Heart left ventricle (tissue), 16 donors: ENCODE measurements at regions not wholly inside any gene's neighbourhood (a gene's known extent, or its start where the extent isn't known, plus 50 kb on each side); places are given as distances from the start of the nearest gene placed in this dataset.

ENCODE experiments used
- ATAC-seq, 4 donors: fragments of 200-7000 bp; cut with Tn5 transposase; one replicate each; pipeline ENCODE4 v1.9.1; 2020 to 2022; ENCODE audit warnings: moderate library complexity in 4 of 4, mild to moderate bottlenecking in 3 of 4, moderate number of reproducible peaks in 1 of 4
- DNase-seq, 5 donors: peaks; one replicate each; pipeline ENCODE4 v3.0.0-alpha.2; 2020
- H3K27ac ChIP-seq, 12 donors: fragments of 200-600 bp; sonication (generic) in 4 of 12; one replicate each; pipeline versions ENCODE4 v1.5.0 to v1.8.0; 2016 to 2022; ENCODE audit warnings: mild to moderate bottlenecking in 2 of 12
- H3K27me3 ChIP-seq, 9 donors: fragments of 200-600 bp; sonication (generic) in 2 of 9; one replicate each; pipeline versions ENCODE4 v1.5.1 to v1.8.0; 2016 to 2022; ENCODE audit warnings: mild to moderate bottlenecking in 3 of 9
- H3K36me3 ChIP-seq, 9 donors: fragments of 200-600 bp; sonication (generic) in 2 of 9; one replicate each; pipeline versions ENCODE4 v1.5.0 to v1.8.0; 2018 to 2022; ENCODE audit warnings: mild to moderate bottlenecking in 2 of 9
- H3K4me1 ChIP-seq, 12 donors: fragments of 200-600 bp; sonication (generic) in 4 of 12; one replicate each; pipeline versions ENCODE4 v1.5.0 to v1.8.0; 2016 to 2022; ENCODE audit warnings: mild to moderate bottlenecking in 3 of 12
- H3K4me3 ChIP-seq, 12 donors: fragments of 200-600 bp; sonication (generic) in 4 of 12; one replicate each; pipeline versions ENCODE4 v1.5.0 to v1.8.0; 2017 to 2022; ENCODE audit warnings: mild to moderate bottlenecking in 9 of 12, moderate library complexity in 4 of 12
- H3K9me3 ChIP-seq, 12 donors: fragments of 200-600 bp; sonication (generic) in 4 of 12; one replicate each; pipeline versions ENCODE4 v1.5.0 to v1.8.0; 2016 to 2022; ENCODE audit warnings: mild to moderate bottlenecking in 1 of 12
- CTCF ChIP-seq, 12 donors: fragments of 200-600 bp; sonication (generic) in 4 of 12; IDR thresholded peaks; one replicate each; pipeline versions ENCODE4 v1.5.0 to v1.8.0; 2018 to 2022; ENCODE audit warnings: antibody characterized with exemption in 12 of 12, mild to moderate bottlenecking in 5 of 12
- POLR2A ChIP-seq, 2 donors: fragments of 450-650 bp; IDR thresholded peaks; one replicate each; pipeline ENCODE4 v1.6.1; 2017; ENCODE audit warnings: antibody characterized with exemption in 2 of 2, mild to moderate bottlenecking in 2 of 2, moderate library complexity in 2 of 2
- WGBS, 4 donors: extraction: QIAGEN DNeasy Blood & Tissue Kit in 2 of 4; methylation state at CpG; one replicate each; pipeline versions ENCODE4 v1.1.5 to v1.1.7; 2013 to 2018; 5-methylcytosine and 5-hydroxymethylcytosine counted together
- intact Hi-C, 10 donors: fragments of 100-400 bp; cut with DNase I; formaldehyde crosslinking; loops; one replicate each; pipeline versions ENCODE4 v1.11.1 to v1.14.2; 2022
- donor health status: ischemic (EF 13 %, LVEDD 7.1; RV severe dilation, severe dysfunction).
- donor health status: healthy with polysubstance abuse.
- donor health status: DM: no; HTN: yes; CAD: no.
- donor health status: DM: no; HTN: no; CAD: no.
- donor health status: ischemic (EF 25% LVEDD 6.9; RV normal size, moderate dysfunction).
- donor health status: ischemic (EF 25% LVEDD 5.7; RV mildly dilated, moderate dysfunction).
- donor health status: healthy.
- donor health status: DM: yes; HTN: yes; CAD: no.
- donor health status: ischemic (EF 35%, LVEDD 5.7; RV mildly dilated, moderate dysfunction).
- donor health status: nonischemic (EF 11% LVEDD 7.7; RV severe dilation, severe dysfunction).
- donor health status: DM: yes; HTN: yes; CAD: no.
- donor health status: PGD.
- donor health status: ischemic (EF 29% LVEDD 5.4; RV normal size, mild dysfunction).
- donor health status: nonischemic (EF 23%, LVEDD 6.1; RV moderate dilation, normal function).

DNA sequence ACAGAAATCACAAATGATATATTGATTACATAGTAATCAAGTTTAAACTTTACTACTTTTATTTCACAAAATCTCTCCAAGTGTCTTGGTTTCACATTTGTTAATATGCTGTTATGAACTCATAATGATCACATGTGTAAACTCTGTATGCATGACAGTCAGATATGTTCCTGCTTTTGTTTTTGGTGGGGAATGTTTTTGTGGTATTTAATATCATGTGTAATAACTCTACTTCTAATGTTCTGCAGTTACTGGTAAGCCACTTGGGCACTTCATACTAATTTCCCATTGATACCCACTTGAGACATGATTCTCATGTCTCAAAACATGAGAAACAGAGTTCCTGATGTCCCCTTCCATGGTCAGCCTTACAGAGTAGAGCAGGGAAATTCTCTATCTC, 109.1 kb upstream of the INHBA start:
- no peak overlapping the region for H3K4me3 ChIP-seq
- peaks cover 0 to 5% (median 0%) of the 10 kb centered on the region in 12 donors for H3K4me1 ChIP-seq
- TF ChIP-seq CTCF (IDR thresholded peaks at IDR 0.05) (no peak), POLR2A (IDR thresholded peaks at IDR 0.05) (no peak)
- no peaks in the 10 kb centered on the region for H3K9me3 ChIP-seq
- no peaks in the 10 kb centered on the region for H3K27me3 ChIP-seq
- no peak overlapping the region for H3K27ac ChIP-seq
- no peaks in the 10 kb centered on the region for H3K36me3 ChIP-seq
- intact Hi-C loops = no loop called here
- DNase-seq (no peak), ATAC-seq (no peak)

DNA sequence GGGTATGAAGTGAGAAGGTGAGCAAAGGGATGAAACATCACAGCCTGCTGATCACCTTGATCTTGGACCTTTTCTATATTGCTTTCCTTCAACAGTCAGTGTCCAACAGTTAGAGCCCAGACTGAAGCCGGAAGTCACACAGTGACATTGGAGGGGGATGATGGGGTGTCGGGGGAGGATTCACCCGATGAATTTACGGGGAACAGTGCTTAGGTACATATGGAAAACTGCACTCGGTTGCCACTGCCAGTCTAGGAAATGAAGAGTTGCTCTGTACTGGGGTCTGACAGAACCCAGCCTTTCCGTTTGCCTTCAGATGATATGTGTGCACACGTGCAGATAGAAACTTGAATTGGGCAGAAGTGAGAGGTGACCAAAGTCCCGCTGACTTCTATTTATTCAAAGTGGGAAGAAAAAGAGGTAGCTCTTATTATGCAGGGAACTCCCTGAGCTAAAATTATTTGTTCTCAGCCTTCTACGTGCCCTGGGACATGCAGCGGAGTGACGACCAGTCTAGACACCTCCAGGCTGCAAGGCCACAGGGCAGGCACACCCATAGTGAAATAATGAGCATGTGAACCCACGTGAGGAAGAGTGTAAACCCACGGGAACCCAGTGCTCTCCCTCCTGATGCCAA, 107.2 kb upstream of the INHBA start:
- 88 to 91% (median 89%) methylated on average over 13 of the region's 13 CpGs for WGBS, 4 donors
- no peak overlapping the region for H3K4me3 ChIP-seq
- DNase-seq (no peak), ATAC-seq (no peak)
- H3K9me3 ChIP-seq = peaks cover 0 to 4% (median 0%) of the 10 kb centered on the region in 12 donors
- TF ChIP-seq POLR2A (IDR thresholded peaks at IDR 0.05) = no peak
- TF ChIP-seq CTCF (IDR thresholded peaks at IDR 0.05) = no peak
- no peak overlapping the region for H3K27ac ChIP-seq
- H3K4me1 ChIP-seq = peaks cover 0 to 5% (median 0%) of the 10 kb centered on the region in 12 donors
- intact Hi-C loops = no loop called here
- no peaks in the 10 kb centered on the region for H3K36me3 ChIP-seq
- no peaks in the 10 kb centered on the region for H3K27me3 ChIP-seq

GRCh38 chr7:41809529-41809939, 106.6 kb upstream of the INHBA start:
- intact Hi-C loops = no loop called here
- Histone ChIP-seq H3K4me3 (no peak overlapping the region), H3K36me3 (no peaks in the 10 kb centered on the region), H3K27me3 (no peaks in the 10 kb centered on the region), H3K27ac (no peak overlapping the region), H3K9me3 (peaks cover 0 to 4% (median 0%) of the 10 kb centered on the region in 12 donors), H3K4me1 (peaks cover 0 to 5% (median 0%) of the 10 kb centered on the region in 12 donors)
- 42 to 60% (median 56%) methylated on average over 1 of the region's 1 CpG for WGBS, 4 donors
- TF ChIP-seq CTCF (IDR thresholded peaks at IDR 0.05) (no peak), POLR2A (IDR thresholded peaks at IDR 0.05) (no peak)
- ATAC-seq (no peak), DNase-seq (no peak)

GRCh38 chr7:41809116-41809515, 106.2 kb upstream of the INHBA start:
- intact Hi-C loops = no loop called here
- no peaks in the 10 kb centered on the region for H3K27me3 ChIP-seq
- WGBS, 4 donors = 85 to 91% (median 87%) methylated on average over 2 of the region's 2 CpGs
- H3K27ac ChIP-seq = no peak overlapping the region
- DNase-seq (no peak), ATAC-seq (no peak)
- H3K4me1 ChIP-seq = peaks cover 0 to 5% (median 0%) of the 10 kb centered on the region in 12 donors
- no peak for TF ChIP-seq CTCF (IDR thresholded peaks at IDR 0.05)
- TF ChIP-seq POLR2A (IDR thresholded peaks at IDR 0.05) = no peak
- no peaks in the 10 kb centered on the region for H3K36me3 ChIP-seq
- peaks cover 0 to 4% (median 0%) of the 10 kb centered on the region in 12 donors for H3K9me3 ChIP-seq
- no peak overlapping the region for H3K4me3 ChIP-seq
